GM21717 (cell line): ENCODE measurements at regions not wholly inside any gene's neighbourhood (a gene's known extent, or its start where the extent isn't known, plus 50 kb on each side); places are given as distances from the start of the nearest gene placed in this dataset.

Experiments used
- ATAC-seq: cut with Tn5 transposase; IDR thresholded peaks from one replicate; pipeline ENCODE4 v1.9.1; 2021; ENCODE audit warnings: mild to moderate bottlenecking, moderate library complexity; ENCODE audit not compliant: unreplicated experiment

- ATAC-seq: no peak
Measured at GRCh38 chr2:208545403-208546042, 138.9 kb downstream of the PTH2R start.

GRCh38 chr2:208546107-208546506 is 139.5 kb downstream of the PTH2R start:
- ATAC-seq: no peak

GRCh38 chr2:208546860-208547650 is 140.5 kb downstream of the PTH2R start:
- no peak for ATAC-seq

GRCh38 chr2:208548700-208549099 is 142.1 kb downstream of the PTH2R start:
- ATAC-seq: no peak

- no peak for ATAC-seq
Measured at GRCh38 chr2:208549546-208550158, 143.1 kb downstream of the PTH2R start.

GRCh38 chr2:208552943-208553342 is 146.4 kb downstream of the PTH2R start:
- ATAC-seq: no peak

- no peak for ATAC-seq
Measured at GRCh38 chr2:208556983-208557484, 150.4 kb downstream of the PTH2R start.

- no peak for ATAC-seq
Measured at GRCh38 chr2:208565690-208566416, 159.3 kb downstream of the PTH2R start.

GRCh38 chr2:208568203-208568602 is 161.6 kb downstream of the PTH2R start:
- no peak for ATAC-seq

- no peak for ATAC-seq
Measured at GRCh38 chr2:208570066-208570465, 163.5 kb downstream of the PTH2R start.

- no peak for ATAC-seq
Measured at GRCh38 chr2:208570851-208571763, 164.5 kb downstream of the PTH2R start.

- ATAC-seq: no peak
Measured at GRCh38 chr2:208571764-208572131, 165.2 kb downstream of the PTH2R start.

GRCh38 chr2:208573569-208573968 is 167.0 kb downstream of the PTH2R start:
- ATAC-seq: no peak

- no peak for ATAC-seq
Measured at GRCh38 chr2:208579678-208580077, 173.1 kb downstream of the PTH2R start.

GRCh38 chr2:208584378-208584985 is 177.9 kb downstream of the PTH2R start:
- ATAC-seq: no peak

GRCh38 chr2:208586516-208586915 is 179.9 kb downstream of the PTH2R start:
- ATAC-seq: no peak

- no peak for ATAC-seq
Measured at GRCh38 chr2:208594642-208595385, 188.2 kb downstream of the PTH2R start.

GRCh38 chr2:208595386-208596275 is 189.0 kb downstream of the PTH2R start:
- no peak for ATAC-seq
